GM10248 (cell line): ENCODE measurements at regions not wholly inside any gene's neighbourhood (a gene's known extent, or its start where the extent isn't known, plus 50 kb on each side); places are given as distances from the start of the nearest gene placed in this dataset.

Experiments used
- CTCF ChIA-PET: fragments of 300-600 bp; sonication (Branson Sonifier 250); formaldehyde crosslinking; extraction: SDS; loops from one replicate; lab custom pipeline; 2021; ENCODE audit warnings: antibody characterized with exemption; lab: Yijun Ruan, JAX
- POLR2A ChIA-PET: fragments of 350-650 bp; sonication (Branson Sonifier 250); formaldehyde crosslinking; extraction: SDS; loops from one replicate; lab custom pipeline; 2020; ENCODE audit warnings: antibody characterized with exemption; lab: Yijun Ruan, JAX
- DNase-seq: peaks from one replicate; pipeline ENCODE4 v3.0.0; 2012; ENCODE audit errors: extremely low spot score
- TF ChIP-seq, protein P1 (sequence below): IDR thresholded peaks from 2 replicates; pipeline ENCODE4 v1.5.1; 2012; ENCODE audit warnings: mild to moderate bottlenecking, low read depth; ENCODE audit errors: extremely low read depth, missing control alignments, control extremely low read depth

DNA sequence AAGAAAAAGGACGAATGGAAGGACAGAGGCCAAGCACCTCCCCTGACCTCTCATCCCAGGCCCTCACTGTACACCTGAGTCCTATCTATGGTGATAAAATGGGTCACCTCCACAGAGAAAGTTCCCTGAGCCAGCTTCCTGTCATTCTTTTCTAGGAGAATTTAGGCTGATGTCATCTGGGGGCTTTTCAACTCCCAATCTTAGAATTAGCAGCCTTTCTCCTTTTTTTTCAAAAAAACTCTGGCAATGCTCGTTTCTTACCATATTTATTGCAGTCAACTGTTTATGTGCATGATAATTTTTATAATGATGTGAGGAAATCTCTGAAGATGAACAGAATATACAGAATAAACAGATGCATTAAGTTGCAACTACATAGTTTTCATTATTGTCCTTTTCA is 177.6 kb downstream of the SNAPC1 start:
- ChIA-PET POLR2A (no interaction called here), CTCF (interaction anchor here (1.3 kb wide), 1 partner anchor 11 kb away, joined by 3 read pairs; no protein-coding TSS in a partner anchor)
- DNase-seq, result no peak
- TF ChIP-seq, protein P1, sequence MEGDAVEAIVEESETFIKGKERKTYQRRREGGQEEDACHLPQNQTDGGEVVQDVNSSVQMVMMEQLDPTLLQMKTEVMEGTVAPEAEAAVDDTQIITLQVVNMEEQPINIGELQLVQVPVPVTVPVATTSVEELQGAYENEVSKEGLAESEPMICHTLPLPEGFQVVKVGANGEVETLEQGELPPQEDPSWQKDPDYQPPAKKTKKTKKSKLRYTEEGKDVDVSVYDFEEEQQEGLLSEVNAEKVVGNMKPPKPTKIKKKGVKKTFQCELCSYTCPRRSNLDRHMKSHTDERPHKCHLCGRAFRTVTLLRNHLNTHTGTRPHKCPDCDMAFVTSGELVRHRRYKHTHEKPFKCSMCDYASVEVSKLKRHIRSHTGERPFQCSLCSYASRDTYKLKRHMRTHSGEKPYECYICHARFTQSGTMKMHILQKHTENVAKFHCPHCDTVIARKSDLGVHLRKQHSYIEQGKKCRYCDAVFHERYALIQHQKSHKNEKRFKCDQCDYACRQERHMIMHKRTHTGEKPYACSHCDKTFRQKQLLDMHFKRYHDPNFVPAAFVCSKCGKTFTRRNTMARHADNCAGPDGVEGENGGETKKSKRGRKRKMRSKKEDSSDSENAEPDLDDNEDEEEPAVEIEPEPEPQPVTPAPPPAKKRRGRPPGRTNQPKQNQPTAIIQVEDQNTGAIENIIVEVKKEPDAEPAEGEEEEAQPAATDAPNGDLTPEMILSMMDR, result no peak

DNA sequence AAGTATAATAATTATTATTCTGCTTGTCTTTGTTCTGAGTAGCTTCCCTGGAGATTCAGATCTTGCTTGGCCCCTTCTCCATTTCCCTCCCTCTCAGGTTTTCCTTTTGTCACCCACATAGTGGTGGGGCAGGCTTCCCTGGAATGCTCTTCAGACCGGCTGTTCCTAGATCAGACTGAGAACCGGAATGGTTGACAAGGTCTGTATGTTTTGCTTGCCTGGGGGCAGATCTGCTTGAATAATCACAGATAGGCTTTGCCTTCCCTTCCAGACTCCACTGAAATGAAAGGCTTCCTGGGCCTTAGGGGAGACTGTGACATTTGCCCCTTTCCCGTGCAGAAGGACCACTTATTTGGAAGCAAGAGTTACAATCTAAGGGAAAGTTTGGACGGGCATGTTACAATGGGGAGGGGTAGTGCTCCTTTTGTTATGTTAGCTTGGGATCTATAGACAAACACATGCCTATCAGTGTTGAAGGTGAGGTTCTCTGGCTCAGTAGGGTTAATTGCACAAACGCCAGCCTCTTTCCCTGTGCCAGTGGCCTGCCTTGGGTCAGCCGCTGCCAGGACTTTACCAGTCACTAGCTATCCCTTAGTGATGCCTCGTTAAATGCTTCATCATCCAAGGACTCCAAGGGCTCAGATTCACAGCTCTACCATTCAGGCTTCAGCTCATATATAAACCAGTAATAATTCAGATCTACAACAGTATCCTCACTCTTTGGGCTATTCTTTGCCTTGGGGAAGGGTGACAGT is 178.6 kb downstream of the SNAPC1 start:
- TF ChIP-seq, protein P1, result no peak
- POLR2A ChIA-PET, result no interaction called here
- CTCF ChIA-PET, result interaction anchor here (1.5 kb wide), 1 partner anchor 46 kb away, joined by 3 read pairs; no protein-coding TSS in a partner anchor
- no peak for DNase-seq

DNA sequence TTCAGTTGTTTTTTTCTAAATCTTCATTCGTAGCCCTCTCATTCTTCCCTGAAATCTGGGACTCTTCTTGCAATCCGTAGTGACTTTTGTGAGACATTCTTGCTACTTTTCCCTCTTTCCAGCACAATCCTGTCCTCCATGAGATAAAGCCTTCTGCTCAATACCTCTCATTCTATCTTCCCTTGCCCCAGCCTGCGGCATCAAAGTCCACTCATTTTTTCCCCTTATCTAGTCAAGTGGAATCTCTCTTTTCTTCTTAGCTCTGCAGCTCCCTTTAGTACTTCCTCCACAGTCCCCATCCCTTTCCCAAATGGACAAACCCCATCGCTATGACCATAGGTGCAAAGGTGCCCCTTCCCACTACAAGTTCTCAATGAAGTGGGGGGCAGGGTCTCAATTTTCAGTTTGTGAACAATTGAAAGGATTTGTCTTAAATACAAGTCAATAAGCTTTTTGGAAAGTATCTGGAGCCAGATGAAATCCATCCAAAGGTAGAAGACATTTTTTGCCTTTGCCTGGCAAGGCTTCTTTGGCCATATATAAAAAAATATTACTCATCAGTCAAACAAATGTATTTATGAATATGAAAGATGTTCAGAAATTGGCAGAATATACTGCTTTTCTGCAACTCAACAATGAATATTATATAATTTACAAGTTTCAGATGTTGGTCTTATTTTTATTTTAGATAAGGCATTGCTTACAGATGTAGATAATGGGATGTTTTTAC is 179.4 kb downstream of the SNAPC1 start:
- TF ChIP-seq, protein P1, result no peak
- POLR2A ChIA-PET, result no interaction called here
- CTCF ChIA-PET, result interaction anchor here (1.5 kb wide), 1 partner anchor 47 kb away, joined by 3 read pairs; no protein-coding TSS in a partner anchor
- DNase-seq, result no peak

DNA sequence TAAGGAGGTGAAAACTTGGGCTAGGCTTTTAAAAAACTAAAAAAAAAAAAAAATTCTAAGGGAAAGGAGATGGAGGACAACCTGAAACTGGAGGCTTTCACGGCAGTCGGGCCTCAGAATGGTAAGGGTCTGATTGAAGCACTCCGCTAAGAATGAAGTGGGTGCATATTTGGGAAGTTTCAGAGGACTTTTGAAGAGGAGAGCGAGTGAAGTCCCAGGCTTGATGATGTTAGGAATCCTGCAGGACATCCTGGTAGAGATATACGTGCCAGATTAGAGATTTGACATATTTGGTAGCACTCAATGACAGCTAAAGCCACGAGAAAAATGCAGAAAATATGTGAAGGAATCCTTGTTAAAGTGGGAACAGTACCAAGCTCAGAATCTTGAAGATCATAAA is 186.2 kb downstream of the SNAPC1 start:
- TF ChIP-seq, protein P1, result no peak

DNA sequence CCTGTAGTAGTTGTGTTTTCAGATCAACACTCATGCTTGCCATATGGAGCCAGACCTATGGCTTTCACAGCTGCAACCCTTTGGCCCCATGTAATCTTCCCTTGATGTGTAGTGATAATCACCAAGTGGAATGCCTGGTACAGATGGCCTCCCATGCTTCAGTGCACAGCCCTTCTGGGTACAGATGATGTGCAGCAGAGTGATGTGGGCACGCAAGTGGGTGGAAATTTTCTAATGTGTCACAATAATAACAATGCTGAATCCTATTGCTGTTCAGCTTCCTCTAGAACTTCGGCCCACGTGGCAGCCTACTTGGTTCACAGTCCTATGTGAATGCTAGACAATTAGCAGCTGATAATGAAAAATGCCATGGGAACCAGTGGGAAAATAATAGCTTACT is 188.1 kb downstream of the SNAPC1 start:
- TF ChIP-seq, protein P1, result no peak
- ChIA-PET CTCF (interaction anchor here (1.1 to 1.6 kb wide), 4 partner anchors 13 to 25 kb away, joined by 3 read pairs; no protein-coding TSS in a partner anchor), POLR2A (no interaction called here)
- DNase-seq, result no peak

More for the DNA sequence above, 186.2 kb downstream of the SNAPC1 start:
- POLR2A ChIA-PET, result no interaction called here
- no peak for DNase-seq
- CTCF ChIA-PET, result no interaction called here

DNA sequence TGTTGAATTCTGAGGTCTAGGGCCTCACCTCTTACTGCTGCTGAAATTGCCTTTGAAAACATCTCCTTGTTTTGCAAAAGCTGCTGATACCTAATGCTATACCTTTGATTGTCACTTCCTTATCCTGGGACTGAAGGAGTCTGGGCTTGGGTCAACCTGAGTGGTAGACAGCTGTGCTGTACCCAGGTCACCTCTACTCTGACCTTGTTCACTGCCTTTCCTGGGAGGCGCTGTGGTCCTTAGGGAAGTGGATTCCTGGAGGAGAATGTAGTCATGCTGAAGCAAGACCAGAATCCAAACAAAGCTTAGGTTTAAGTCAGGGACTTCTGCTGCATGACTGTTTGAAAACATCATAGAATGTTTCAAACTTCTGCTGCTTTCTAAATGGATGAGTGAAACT is 191.4 kb downstream of the SNAPC1 start:
- TF ChIP-seq, protein P1, result no peak
- ChIA-PET CTCF (no interaction called here), POLR2A (no interaction called here)
- DNase-seq, result no peak
